GM12891 (cell line): ENCODE measurements at regions not wholly inside any gene's neighbourhood (a gene's known extent, or its start where the extent isn't known, plus 50 kb on each side); places are given as distances from the start of the nearest gene placed in this dataset.

ENCODE experiments used
- DNase-seq: peaks from one replicate; pipeline ENCODE4 v3.0.0; 2011; ENCODE audit warnings: low spot score; ENCODE audit not compliant: insufficient read length
- FAIRE-seq: peaks from 2 replicates; lab custom pipeline; 2011; peaks lifted over from hg19 to GRCh38; lab: Jason Lieb, UNC
- PAX5 ChIP-seq: IDR thresholded peaks from 2 replicates; pipeline ENCODE4 v1.6.1; 2011; ENCODE audit warnings: low read length, moderate library complexity, mild to moderate bottlenecking; ENCODE audit not compliant: insufficient read depth, severe bottlenecking
- POLR2A ChIP-seq: IDR thresholded peaks from 2 replicates; pipeline ENCODE4 v1.6.1; 2011; ENCODE audit warnings: low read depth, low read length, control low read depth
- POLR2AphosphoS5 ChIP-seq: IDR thresholded peaks from 2 replicates; pipeline ENCODE4 v1.6.1; 2011; ENCODE audit warnings: low read depth, low read length, control low read depth
- POU2F2 ChIP-seq: IDR thresholded peaks from 2 replicates; pipeline ENCODE4 v1.6.1; 2011; ENCODE audit warnings: low read depth, mild to moderate bottlenecking, control low read depth, low read length, moderate library complexity
- SPI1 ChIP-seq: IDR thresholded peaks from 2 replicates; pipeline ENCODE4 v1.6.1; 2011; ENCODE audit warnings: low read depth, low read length, control low read depth
- TAF1 ChIP-seq: IDR thresholded peaks from 2 replicates; pipeline ENCODE4 v1.6.1; 2011; ENCODE audit warnings: low read depth, low read length, control low read depth

DNA sequence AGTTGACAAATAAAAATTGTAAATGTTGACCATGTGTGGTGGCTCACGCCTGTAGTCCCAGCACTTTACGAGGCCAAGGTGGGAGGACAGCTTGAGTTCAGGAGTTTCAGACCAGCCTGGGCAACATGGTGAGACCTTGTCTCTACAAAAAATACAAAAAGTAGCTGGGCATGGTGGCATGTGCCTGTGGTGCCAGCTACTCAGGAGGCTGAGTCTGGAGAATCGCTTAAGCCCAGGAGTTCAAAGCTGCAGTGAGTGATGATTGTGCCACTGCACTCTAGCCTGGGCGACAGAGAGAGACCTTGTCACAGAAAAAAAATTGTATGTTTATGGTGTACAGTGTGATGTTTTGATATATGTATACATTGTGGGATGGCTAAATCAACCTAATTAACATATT lies 119.6 kb downstream of the NPIPB5 start:
- FAIRE-seq (no peak), DNase-seq (no peak)
- TF ChIP-seq POLR2A = no peak
- TF ChIP-seq POU2F2 = no peak
- no peak for TF ChIP-seq SPI1
- no peak for TF ChIP-seq TAF1
- TF ChIP-seq POLR2AphosphoS5 = no peak
- TF ChIP-seq PAX5 = no peak

DNA sequence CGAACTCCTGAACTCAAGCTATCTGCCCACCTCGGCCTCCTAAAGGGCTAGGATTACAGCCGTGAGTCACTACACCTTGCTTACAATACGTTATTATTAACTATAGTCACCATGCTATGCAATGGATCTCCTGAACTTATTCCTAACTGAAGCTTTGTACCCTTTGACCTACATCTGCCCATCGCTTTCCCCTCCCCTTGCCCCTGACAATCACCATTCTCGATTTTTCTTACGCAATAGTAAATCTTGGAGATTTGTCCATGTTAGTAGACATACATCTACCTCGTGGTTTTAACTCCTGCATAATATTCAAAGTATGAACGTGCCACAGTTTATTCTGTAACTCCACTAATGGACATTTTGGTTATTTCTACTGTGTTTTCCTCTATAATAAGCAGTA lies 120.6 kb downstream of the NPIPB5 start:
- DNase-seq (no peak), FAIRE-seq (no peak)
- TF ChIP-seq TAF1 = no peak
- TF ChIP-seq POU2F2 = no peak
- TF ChIP-seq POLR2AphosphoS5 = no peak
- TF ChIP-seq SPI1 = no peak
- TF ChIP-seq POLR2A = no peak
- no peak for TF ChIP-seq PAX5

DNA sequence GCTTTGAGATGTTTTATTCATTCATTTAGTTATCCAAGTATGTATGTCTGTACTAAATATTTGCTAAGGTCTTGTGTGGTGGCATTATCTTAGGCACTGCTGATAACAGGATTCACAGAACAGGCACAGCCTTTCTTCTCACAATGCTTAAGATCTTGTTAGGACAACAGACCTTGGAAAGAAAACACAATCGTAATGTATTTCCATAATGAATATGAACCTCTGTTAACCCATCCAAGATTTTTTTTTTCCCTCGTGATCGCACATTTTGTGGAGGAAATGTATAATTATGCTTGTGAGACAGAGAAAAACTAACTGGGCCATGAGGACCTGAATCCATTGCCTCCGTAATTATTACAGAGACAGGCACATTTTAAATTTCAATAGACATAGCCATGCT lies 121.9 kb downstream of the NPIPB5 start:
- TF ChIP-seq POLR2AphosphoS5 (no peak), PAX5 (no peak), POU2F2 (no peak), SPI1 (no peak), TAF1 (no peak), POLR2A (no peak)
- FAIRE-seq = no peak
- DNase-seq = no peak

DNA sequence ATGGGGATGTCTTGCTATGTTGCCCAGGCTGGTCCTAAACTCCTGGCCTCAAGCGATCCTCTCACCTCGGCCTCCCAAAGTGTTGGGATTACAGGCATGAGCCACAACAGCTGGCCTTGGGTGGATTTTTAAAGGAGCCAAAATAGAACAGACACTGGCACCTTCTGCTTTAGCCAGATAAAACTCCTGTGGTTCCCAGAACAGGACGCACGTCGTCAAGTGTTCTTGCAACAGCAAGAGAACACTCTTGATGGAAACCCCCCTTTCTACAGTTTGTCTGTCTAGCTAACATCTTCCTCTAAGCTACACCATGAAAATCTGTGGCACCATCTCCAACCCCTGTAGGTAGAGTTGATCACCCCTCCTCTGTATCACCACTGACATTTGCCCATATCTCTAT lies 122.6 kb downstream of the NPIPB5 start:
- TF ChIP-seq TAF1 (no peak), POU2F2 (no peak), PAX5 (no peak), POLR2A (no peak), SPI1 (no peak), POLR2AphosphoS5 (no peak)

DNA sequence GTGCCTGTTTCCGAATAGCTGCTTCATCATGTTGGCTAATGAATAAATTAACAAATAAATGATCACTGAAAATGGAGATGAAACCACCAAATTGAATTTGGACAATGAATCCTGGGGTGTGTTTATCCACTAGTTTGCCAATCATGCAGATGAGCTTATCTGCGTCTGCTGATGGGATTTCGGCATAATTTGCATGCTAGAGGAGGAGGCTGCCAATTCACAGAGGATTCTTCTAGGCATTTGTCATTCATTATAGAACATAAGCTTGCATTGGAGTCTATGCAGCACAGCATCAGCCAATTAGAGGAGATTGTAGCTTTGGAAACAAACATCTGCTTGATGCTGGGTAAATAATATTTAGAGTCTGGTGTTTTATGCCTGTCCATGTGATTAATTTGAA lies 123.1 kb downstream of the NPIPB5 start:
- FAIRE-seq = no peak
- DNase-seq = no peak
- TF ChIP-seq POLR2AphosphoS5 (no peak), PAX5 (no peak), POLR2A (no peak), SPI1 (no peak), POU2F2 (no peak), TAF1 (no peak)

More for the DNA sequence above, 122.6 kb downstream of the NPIPB5 start:
- FAIRE-seq = no peak
- no peak for DNase-seq

DNA sequence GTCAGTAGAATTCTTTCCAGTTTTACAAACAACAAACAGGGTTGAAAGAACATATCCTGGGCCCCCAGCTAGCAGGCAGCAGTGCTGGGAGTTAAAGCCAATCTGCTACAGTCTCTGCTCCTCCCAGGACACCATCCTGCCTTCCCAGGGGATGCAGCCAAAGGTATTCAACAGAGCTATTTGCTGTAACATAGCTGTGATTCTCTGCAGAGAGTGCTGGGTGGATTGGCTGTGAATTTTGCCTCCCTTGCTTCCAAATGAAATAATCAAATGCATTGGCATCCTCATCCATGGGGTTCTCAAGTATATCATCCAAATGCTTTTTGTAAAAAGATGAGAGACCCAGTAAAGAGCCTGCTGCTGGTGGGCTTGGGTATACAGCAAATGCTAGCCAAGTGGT lies 124.3 kb downstream of the NPIPB5 start:
- TF ChIP-seq SPI1 = no peak
- TF ChIP-seq PAX5 = no peak
- no peak for TF ChIP-seq POLR2AphosphoS5
- TF ChIP-seq POLR2A = no peak
- no peak for TF ChIP-seq POU2F2
- FAIRE-seq = no peak
- DNase-seq = no peak

DNA sequence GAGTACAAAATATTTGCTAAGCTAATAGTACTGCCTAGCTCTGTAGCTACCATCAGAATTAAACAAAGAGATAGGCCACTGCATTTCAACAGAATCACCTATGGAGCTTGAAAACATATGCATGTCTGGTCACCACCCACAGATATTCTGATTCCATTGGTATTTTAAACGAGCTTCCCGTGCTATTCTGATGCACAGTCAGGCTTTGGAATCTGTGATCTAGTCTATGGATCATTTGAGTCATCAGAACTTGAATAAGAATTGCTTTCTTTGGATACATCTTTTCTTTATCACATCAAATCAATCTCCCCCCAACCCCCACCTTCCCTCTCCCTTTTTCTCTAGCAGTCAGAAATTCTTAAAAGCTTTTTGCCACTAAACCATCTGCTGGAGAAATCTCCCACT lies 124.7 kb downstream of the NPIPB5 start:
- TF ChIP-seq TAF1 (no peak), POU2F2 (no peak), POLR2AphosphoS5 (no peak), POLR2A (no peak), PAX5 (no peak), SPI1 (no peak)
- FAIRE-seq (no peak), DNase-seq (no peak)

DNA sequence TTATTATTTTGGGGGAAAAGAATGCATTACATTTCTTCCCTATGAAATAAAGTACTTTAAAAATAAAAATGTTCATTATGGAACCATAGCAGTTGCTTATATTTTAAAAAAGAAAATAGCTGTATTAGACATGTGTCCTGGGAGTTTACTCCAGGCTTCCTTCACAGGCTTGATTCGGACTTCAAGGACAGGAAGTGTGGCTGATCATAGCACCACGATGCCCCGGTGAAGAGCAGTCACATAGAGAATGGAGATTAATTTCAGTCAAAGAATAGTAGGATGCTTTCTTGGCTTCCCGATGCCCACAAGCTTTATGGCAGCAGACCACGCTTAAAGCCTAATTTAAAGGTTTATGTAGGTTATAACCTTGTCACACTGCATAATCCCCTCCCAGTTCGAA lies 125.1 kb downstream of the NPIPB5 start:
- TF ChIP-seq POU2F2 (no peak), TAF1 (no peak), PAX5 (no peak), POLR2A (no peak), SPI1 (no peak), POLR2AphosphoS5 (no peak)
- no peak for DNase-seq
- FAIRE-seq = no peak

DNA sequence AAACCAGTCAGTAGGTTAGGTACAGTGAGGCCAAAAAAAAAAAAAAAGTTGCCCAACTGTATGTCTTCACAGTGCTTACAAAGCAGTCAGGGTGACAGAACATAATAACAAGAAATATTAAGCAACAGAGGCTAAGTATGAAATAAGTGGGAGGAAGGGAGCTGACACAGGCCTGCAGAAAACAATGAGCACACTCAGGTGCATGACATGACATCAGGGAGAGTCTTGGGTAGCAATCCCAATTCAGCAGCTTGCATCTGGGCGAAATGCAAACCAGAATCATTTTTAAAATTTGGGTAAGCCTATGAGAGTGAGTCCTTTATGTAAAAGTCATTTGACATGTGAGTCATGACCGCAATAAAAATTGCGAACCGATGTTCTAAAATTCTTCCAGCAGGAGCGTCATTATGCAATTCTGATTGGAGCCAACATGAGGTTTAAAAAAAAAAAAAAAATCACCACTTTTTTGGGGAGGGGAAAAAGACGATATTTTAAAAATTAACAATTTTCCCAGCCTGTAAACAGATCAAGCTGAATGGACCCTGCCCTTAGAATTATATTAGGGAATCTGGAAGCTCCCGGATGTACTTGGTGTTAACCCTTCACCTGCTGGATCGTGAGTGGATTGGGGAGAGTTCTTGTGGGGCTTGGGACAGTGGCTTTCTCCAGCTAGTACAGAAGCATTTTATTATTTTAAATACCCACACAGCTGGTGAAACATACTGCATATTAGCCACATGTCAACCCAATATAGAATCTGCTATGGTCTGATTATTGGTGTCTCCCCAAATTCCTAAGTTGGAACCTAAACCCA lies 127.9 kb downstream of the NPIPB5 start:
- TF ChIP-seq POLR2A (no peak), TAF1 (no peak), POU2F2 (no peak), PAX5 (no peak)
- FAIRE-seq = no peak
- DNase-seq = no peak

DNA sequence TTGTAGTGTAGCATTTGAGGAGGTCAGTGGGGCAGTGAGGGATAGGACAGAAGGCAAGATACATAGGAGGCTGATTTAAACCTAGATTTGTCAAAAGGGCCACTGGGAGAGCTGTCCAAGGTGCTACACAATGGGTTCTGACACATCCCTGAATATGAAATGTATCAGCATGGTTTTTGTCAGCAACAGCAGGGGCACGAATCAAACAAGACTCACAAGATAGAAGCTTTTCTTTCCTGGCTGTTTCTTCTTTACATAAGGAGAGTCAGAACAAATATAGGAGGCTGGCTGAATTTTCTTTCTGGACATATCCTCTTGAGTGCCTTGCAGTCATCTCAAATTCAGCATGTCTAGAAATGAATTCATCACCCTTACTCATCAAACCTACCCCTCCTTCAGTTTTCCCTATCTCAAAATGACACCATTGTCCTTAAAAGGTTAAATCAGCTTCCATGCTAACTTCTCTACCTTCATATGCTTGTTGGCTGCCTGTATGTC lies 130.5 kb downstream of the NPIPB5 start:
- DNase-seq (no peak), FAIRE-seq (no peak)
- no peak for TF ChIP-seq TAF1
- TF ChIP-seq POU2F2 = no peak
- no peak for TF ChIP-seq POLR2A
- no peak for TF ChIP-seq POLR2AphosphoS5
- TF ChIP-seq SPI1 = no peak
- TF ChIP-seq PAX5 = no peak
